Erythroblast (primary cell): ENCODE measurements at regions not wholly inside any gene's neighbourhood (a gene's known extent, or its start where the extent isn't known, plus 50 kb on each side); places are given as distances from the start of the nearest gene placed in this dataset.

Source experiments
- GATA1 ChIP-seq: IDR thresholded peaks from 2 replicates; pipeline ENCODE4 v1.6.1; 2011; ENCODE audit warnings: low read depth, mild to moderate bottlenecking, control low read depth, low read length, moderate library complexity
- POLR2A ChIP-seq: IDR thresholded peaks from 2 replicates; pipeline ENCODE4 v1.6.1; 2011; ENCODE audit warnings: mild to moderate bottlenecking, low read length

GRCh38 chr10:33638891-33639290 lies 304.4 kb upstream of the NRP1 start:
- TF ChIP-seq POLR2A (no peak), GATA1 (no peak)
